ENCODE measurements at regions not wholly inside any gene's neighbourhood (a gene's known extent, or its start where the extent isn't known, plus 50 kb on each side); places are given as distances from the start of the nearest gene placed in this dataset.

- no peak for ATAC-seq
- TF ChIP-seq TCF4 (CRISPR knock-in tag; IDR thresholded peaks at IDR 0.05; ENCODE audit: borderline replicate concordance) (no peak), GLIS3 (CRISPR knock-in tag; IDR thresholded peaks at IDR 0.05) (no peak), ZNF8 (CRISPR knock-in tag; IDR thresholded peaks at IDR 0.05) (no peak), ZFP3 (CRISPR knock-in tag; IDR thresholded peaks at IDR 0.05) (no peak), TSHZ2 (CRISPR knock-in tag; IDR thresholded peaks at IDR 0.05) (no peak), RARB (CRISPR knock-in tag; IDR thresholded peaks at IDR 0.05) (no peak)
Observed at GRCh38 chr5:61966997-61967396, 339.0 kb upstream of the KIF2A start.

GRCh38 chr5:61967681-61968080 lies 338.3 kb upstream of the KIF2A start:
- ATAC-seq, result no peak
- TF ChIP-seq ZFP3 (CRISPR knock-in tag; IDR thresholded peaks at IDR 0.05), result no peak
- TF ChIP-seq GLIS3 (CRISPR knock-in tag; IDR thresholded peaks at IDR 0.05), result no peak
- no peak for TF ChIP-seq TCF4 (CRISPR knock-in tag; IDR thresholded peaks at IDR 0.05; ENCODE audit: borderline replicate concordance)
- TF ChIP-seq ISL1 (CRISPR knock-in tag; IDR thresholded peaks at IDR 0.05), result no peak
- no peak for TF ChIP-seq PATZ1 (CRISPR knock-in tag; IDR thresholded peaks at IDR 0.05; ENCODE audit: borderline replicate concordance)
- no peak for TF ChIP-seq ESRRG (CRISPR knock-in tag; IDR thresholded peaks at IDR 0.05)
- no peak for TF ChIP-seq CSRNP3 (CRISPR knock-in tag; IDR thresholded peaks at IDR 0.05)
- no peak for TF ChIP-seq SNAI2 (CRISPR knock-in tag; IDR thresholded peaks at IDR 0.05)
- no peak for TF ChIP-seq ZC3H10 (CRISPR knock-in tag; IDR thresholded peaks at IDR 0.05)
- TF ChIP-seq TSHZ2 (CRISPR knock-in tag; IDR thresholded peaks at IDR 0.05), result no peak
- TF ChIP-seq OSR1 (CRISPR knock-in tag; IDR thresholded peaks at IDR 0.05), result no peak
- no peak for TF ChIP-seq RARB (CRISPR knock-in tag; IDR thresholded peaks at IDR 0.05)
- TF ChIP-seq ZNF8 (CRISPR knock-in tag; IDR thresholded peaks at IDR 0.05), result no peak
- TF ChIP-seq BACH2 (CRISPR knock-in tag; IDR thresholded peaks at IDR 0.05; ENCODE audit: borderline replicate concordance), result no peak
- no peak for TF ChIP-seq ZFP30 (CRISPR knock-in tag; IDR thresholded peaks at IDR 0.05)

GRCh38 chr5:61969347-61969746 lies 336.7 kb upstream of the KIF2A start:
- TF ChIP-seq ZC3H10 (CRISPR knock-in tag; IDR thresholded peaks at IDR 0.05) (no peak), PATZ1 (CRISPR knock-in tag; IDR thresholded peaks at IDR 0.05; ENCODE audit: borderline replicate concordance) (no peak), CSRNP3 (CRISPR knock-in tag; IDR thresholded peaks at IDR 0.05) (no peak)
- no peak for ATAC-seq
